Right lobe of liver (tissue), 6 donors: ENCODE measurements at regions not wholly inside any gene's neighbourhood (a gene's known extent, or its start where the extent isn't known, plus 50 kb on each side); places are given as distances from the start of the nearest gene placed in this dataset.

Source experiments
- ATAC-seq, 4 donors: fragments of 200-7000 bp; cut with Tn5 transposase; one replicate each; pipeline ENCODE4 v1.9.1; 2020; ENCODE audit warnings: mild to moderate bottlenecking in 4 of 4, moderate library complexity in 4 of 4
- DNase-seq, 3 donors: peaks; one replicate each; pipeline ENCODE4 v3.0.0-alpha.2; 2020
- H3K27ac ChIP-seq, 3 donors: fragments of 200-600 bp; one replicate each; pipeline ENCODE4 v1.8.0; 2022
- H3K27me3 ChIP-seq, 2 donors: fragments of 200-600 bp; one replicate each; pipeline ENCODE4 v1.8.0; 2022
- H3K36me3 ChIP-seq, 4 donors: fragments of 200-600 bp; sonication (generic) in 1 of 4; one replicate each; pipeline versions ENCODE4 v1.5.1 to v1.8.0; 2017 to 2022; ENCODE audit warnings: control low read depth in 1 of 4
- H3K4me1 ChIP-seq, 4 donors: fragments of 200-600 bp; sonication (generic) in 1 of 4; one replicate each; pipeline versions ENCODE4 v1.5.1 to v1.8.0; 2017 to 2022; ENCODE audit warnings: control low read depth in 1 of 4
- H3K4me3 ChIP-seq, 3 donors: fragments of 200-600 bp; one replicate each; pipeline ENCODE4 v1.8.0; 2022
- H3K9me3 ChIP-seq, 4 donors: fragments of 200-600 bp; sonication (generic) in 1 of 4; one replicate each; pipeline versions ENCODE4 v1.5.1 to v1.8.0; 2017 to 2022; ENCODE audit warnings: control low read depth in 1 of 4
- CTCF ChIP-seq, 4 donors: fragments of 200-600 bp in 3 of 4; fragments of 450-650 bp in 1 of 4; IDR thresholded peaks; one replicate each; pipeline versions ENCODE4 v1.5.1 to v1.8.0; 2016 to 2022; ENCODE audit warnings: antibody characterized with exemption in 4 of 4, mild to moderate bottlenecking in 2 of 4
- POLR2A ChIP-seq: fragments of 450-650 bp; IDR thresholded peaks from one replicate; pipeline ENCODE4 v1.6.1; 2017; ENCODE audit warnings: antibody characterized with exemption, mild to moderate bottlenecking
- WGBS: methylation state at CpG from one replicate; pipeline ENCODE4 v1.1.6; 2018; ENCODE audit warnings: low coverage, low lambda C conversion rate; ENCODE audit not compliant: insufficient coverage; ENCODE audit errors: missing lambda C conversion rate; 5-methylcytosine and 5-hydroxymethylcytosine counted together
- intact Hi-C, 2 donors: fragments of 100-400 bp; cut with DNase I; formaldehyde crosslinking; loops; one replicate each; pipeline versions ENCODE4 v1.11.2 to v1.14.1; 2022
- donor health status: DM: no; HTN: yes; CAD: no.
- donor health status: DM: no; HTN: no; CAD: no.
- donor health status: DM: no; HTN: no; CAD: no.
- donor health status: DM: no; HTN: yes; CAD: no.
- donor health status: DM: no; HTN: yes; CAD: no.

DNA sequence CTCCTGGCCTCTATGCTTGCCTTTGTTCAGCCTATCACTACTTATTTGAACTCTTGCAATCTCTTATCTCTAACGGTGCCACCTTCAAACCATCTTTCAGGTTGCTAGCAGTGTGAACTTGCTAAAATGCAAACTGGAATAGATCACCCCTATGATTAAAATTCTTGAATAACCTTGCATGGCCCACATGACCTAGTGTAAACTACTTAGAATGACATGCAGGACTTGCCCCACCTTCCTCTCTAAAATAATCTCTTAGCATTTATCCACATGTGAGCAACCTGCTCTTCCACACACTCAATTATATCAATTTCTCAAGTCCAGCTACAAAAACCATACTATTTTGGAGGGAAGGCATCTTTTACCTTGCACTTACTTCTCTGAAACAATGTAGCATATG, 137.6 kb downstream of the ETAA1 start:
- 27% methylated on average over 1 of the region's 1 CpG for WGBS
- H3K9me3 ChIP-seq = no peaks in the 10 kb centered on the region
- H3K4me1 ChIP-seq = no peaks in the 10 kb centered on the region
- no peak for DNase-seq
- no peaks in the 10 kb centered on the region for H3K27me3 ChIP-seq
- H3K4me3 ChIP-seq = no peak overlapping the region
- intact Hi-C loops = no loop called here
- no peaks in the 10 kb centered on the region for H3K36me3 ChIP-seq
- no peak for TF ChIP-seq POLR2A
- TF ChIP-seq CTCF (IDR thresholded peaks at IDR 0.05) = no peak
- no peak for ATAC-seq
- H3K27ac ChIP-seq = no peak overlapping the region

- intact Hi-C loops = no loop called here
- WGBS = 29% methylated on average over 1 of the region's 1 CpG
- DNase-seq = no peak
- ATAC-seq = no peak
- H3K27ac ChIP-seq = no peak overlapping the region
- H3K27me3 ChIP-seq = no peaks in the 10 kb centered on the region
- H3K4me3 ChIP-seq = no peak overlapping the region
- no peaks in the 10 kb centered on the region for H3K4me1 ChIP-seq
- H3K9me3 ChIP-seq = no peaks in the 10 kb centered on the region
- H3K36me3 ChIP-seq = no peaks in the 10 kb centered on the region
- TF ChIP-seq POLR2A = no peak
- TF ChIP-seq CTCF (IDR thresholded peaks at IDR 0.05) = no peak
Observed at GRCh38 chr2:67540962-67541361, 143.8 kb downstream of the ETAA1 start.

- Histone ChIP-seq H3K27me3 (no peaks in the 10 kb centered on the region), H3K27ac (no peak overlapping the region), H3K9me3 (no peaks in the 10 kb centered on the region), H3K4me3 (no peak overlapping the region), H3K4me1 (no peaks in the 10 kb centered on the region), H3K36me3 (no peaks in the 10 kb centered on the region)
- intact Hi-C loops = no loop called here
- no peak for DNase-seq
- TF ChIP-seq CTCF (IDR thresholded peaks at IDR 0.05) = no peak
- TF ChIP-seq POLR2A = no peak
- no CpG with 5 or more reads among the region's 2 CpGs for WGBS
- ATAC-seq = no peak
Observed at GRCh38 chr2:67544286-67544685, 147.2 kb downstream of the ETAA1 start.

DNA sequence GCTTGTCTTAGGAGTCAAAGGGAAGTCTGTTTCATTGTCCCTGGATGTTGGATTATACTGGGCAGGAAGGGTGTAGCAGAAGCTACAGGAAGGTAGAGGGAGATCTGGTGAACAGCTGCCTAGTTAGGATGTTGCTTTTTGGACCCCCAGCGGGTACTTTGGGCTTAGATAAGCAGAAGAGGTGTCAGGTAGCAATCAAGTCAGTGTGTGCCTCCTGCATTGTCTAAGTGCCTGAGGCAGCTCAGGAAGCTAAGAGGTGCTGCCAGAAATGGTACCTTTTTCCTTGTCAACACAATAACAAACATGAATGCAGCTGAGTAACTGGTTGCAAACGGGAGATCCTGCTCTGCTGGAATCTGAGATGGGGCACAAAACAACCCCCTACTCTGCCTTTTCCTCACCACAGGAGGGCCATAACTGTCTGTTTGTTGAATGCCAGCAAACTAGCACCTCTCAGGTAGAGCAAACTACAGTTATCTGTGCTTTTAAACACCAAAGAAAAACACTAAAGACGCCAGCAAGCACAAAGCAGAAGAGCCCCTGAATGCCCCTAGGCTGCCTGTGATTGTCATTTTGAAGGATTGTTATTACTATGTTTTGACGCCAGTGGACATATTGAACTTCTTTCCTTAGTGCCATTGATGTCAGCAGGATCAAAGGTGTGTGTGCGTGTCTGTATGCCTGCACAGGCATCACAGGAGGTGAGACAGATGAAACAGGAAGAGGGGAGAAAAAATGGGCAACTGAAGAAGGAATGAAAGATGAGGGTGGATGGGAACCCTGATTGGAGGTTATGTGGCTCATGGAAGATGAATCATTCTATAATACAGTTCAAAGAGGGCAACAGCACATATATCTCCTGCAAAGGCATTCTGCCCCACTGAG, 151.4 kb downstream of the ETAA1 start:
- 28% methylated on average over 4 of the region's 5 CpGs for WGBS
- no peak for TF ChIP-seq POLR2A
- TF ChIP-seq CTCF (IDR thresholded peaks at IDR 0.05) = no peak
- DNase-seq = no peak
- H3K4me1 ChIP-seq = no peaks in the 10 kb centered on the region
- intact Hi-C loops = no loop called here
- no peak for ATAC-seq
- no peak overlapping the region for H3K4me3 ChIP-seq
- H3K9me3 ChIP-seq = no peaks in the 10 kb centered on the region
- no peaks in the 10 kb centered on the region for H3K36me3 ChIP-seq
- H3K27me3 ChIP-seq = no peaks in the 10 kb centered on the region
- no peak overlapping the region for H3K27ac ChIP-seq
